Heart right ventricle (tissue), 16 donors: ENCODE measurements at regions not wholly inside any gene's neighbourhood (a gene's known extent, or its start where the extent isn't known, plus 50 kb on each side); places are given as distances from the start of the nearest gene placed in this dataset.

Experiments
- ATAC-seq, 8 donors: fragments of 200-7000 bp; cut with Tn5 transposase; one replicate each; pipeline ENCODE4 v1.9.1; 2020; ENCODE audit warnings: mild to moderate bottlenecking in 8 of 8, moderate library complexity in 8 of 8, moderate number of reproducible peaks in 1 of 8
- DNase-seq, 2 donors: peaks; one replicate each; pipeline ENCODE4 v3.0.0-alpha.2; 2020
- H3K27ac ChIP-seq, 10 donors: fragments of 200-600 bp; sonication (generic) in 2 of 10; one replicate each; pipeline versions ENCODE4 v1.5.0 to v1.8.0; 2020 to 2022; ENCODE audit warnings: mild to moderate bottlenecking in 3 of 10
- H3K27me3 ChIP-seq, 7 donors: fragments of 200-600 bp; one replicate each; pipeline ENCODE4 v1.8.0; 2021 to 2022; ENCODE audit warnings: mild to moderate bottlenecking in 2 of 7
- H3K36me3 ChIP-seq, 9 donors: fragments of 200-600 bp; sonication (generic) in 1 of 9; one replicate each; pipeline versions ENCODE4 v1.5.0 to v1.8.0; 2020 to 2022; ENCODE audit warnings: mild to moderate bottlenecking in 2 of 9
- H3K4me1 ChIP-seq, 9 donors: fragments of 200-600 bp; sonication (generic) in 1 of 9; one replicate each; pipeline versions ENCODE4 v1.5.0 to v1.8.0; 2020 to 2022; ENCODE audit warnings: mild to moderate bottlenecking in 4 of 9
- H3K4me3 ChIP-seq, 10 donors: fragments of 200-600 bp; sonication (generic) in 2 of 10; one replicate each; pipeline versions ENCODE4 v1.5.0 to v1.8.0; 2020 to 2022; ENCODE audit warnings: mild to moderate bottlenecking in 7 of 10, moderate library complexity in 2 of 10
- H3K9me3 ChIP-seq, 11 donors: fragments of 200-600 bp in 10 of 11; sonication (generic) in 2 of 11; one replicate each; pipeline versions ENCODE4 v1.5.0 to v1.8.0; 2013 to 2022; ENCODE audit warnings: mild to moderate bottlenecking in 2 of 11, control low read depth in 1 of 11, moderate library complexity in 1 of 11
- WGBS, 2 donors: extraction: QIAGEN DNeasy Blood & Tissue Kit; methylation state at CpG; one replicate each; pipeline ENCODE4 v1.1.7; 2013; ENCODE audit warnings: inconsistent platforms in 1 of 2; 5-methylcytosine and 5-hydroxymethylcytosine counted together
- intact Hi-C, 10 donors: fragments of 100-400 bp; cut with DNase I; formaldehyde crosslinking; loops; one replicate each; pipeline versions ENCODE4 v1.11.1 to v1.14.2; 2022
- TF ChIP-seq, protein P1 (sequence below), 9 donors: fragments of 200-600 bp; sonication (generic) in 2 of 9; IDR thresholded peaks; one replicate each; pipeline versions ENCODE4 v1.5.0 to v1.8.0; 2021 to 2022; ENCODE audit warnings: antibody characterized with exemption in 9 of 9, mild to moderate bottlenecking in 5 of 9, moderate library complexity in 1 of 9
- donor health status: Arrhythmogenic right ventricular cardiomyopathy.
- donor health status: ischemic (EF 13 %, LVEDD 7.1; RV severe dilation, severe dysfunction).
- donor health status: healthy with polysubstance abuse.
- donor health status: DM: no; HTN: yes; CAD: no.
- donor health status: DM: no; HTN: no; CAD: no.
- donor health status: ischemic (EF 25% LVEDD 6.9; RV normal size, moderate dysfunction).
- donor health status: ischemic (EF 25% LVEDD 5.7; RV mildly dilated, moderate dysfunction).
- donor health status: healthy.
- donor health status: DM: yes; HTN: yes; CAD: no.
- donor health status: Ischemic cardiomyopathy.
- donor health status: ischemic (EF 35%, LVEDD 5.7; RV mildly dilated, moderate dysfunction).
- donor health status: nonischemic (EF 11% LVEDD 7.7; RV severe dilation, severe dysfunction).
- donor health status: DM: yes; HTN: yes; CAD: no.
- donor health status: PGD.
- donor health status: ischemic (EF 29% LVEDD 5.4; RV normal size, mild dysfunction).
- donor health status: nonischemic (EF 23%, LVEDD 6.1; RV moderate dilation, normal function).

DNA sequence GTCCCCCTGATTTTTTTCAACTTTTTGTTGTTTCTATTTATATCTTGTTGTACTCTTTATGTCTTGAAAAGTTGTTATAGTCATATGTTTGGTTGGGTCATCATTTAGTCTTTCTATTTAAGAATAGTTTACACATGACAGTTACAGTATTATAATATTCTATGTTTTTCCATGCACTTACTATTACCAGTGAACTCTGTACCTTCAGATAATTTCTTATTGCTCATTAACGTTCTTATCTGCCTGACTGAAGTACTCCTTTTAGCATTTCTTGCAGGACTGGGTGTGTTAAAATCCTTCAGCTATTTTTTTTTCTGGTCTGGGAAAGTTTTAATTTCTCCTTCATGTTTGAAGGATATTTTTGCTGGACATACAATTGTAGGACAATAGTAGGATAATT, 157.7 kb upstream of the DIPK2B start:
- H3K27ac ChIP-seq: no peak overlapping the region
- peaks cover 0 to 16% (median 0%) of the 10 kb centered on the region in 11 donors for H3K9me3 ChIP-seq
- peaks cover 0 to 6% (median 0%) of the 10 kb centered on the region in 7 donors for H3K27me3 ChIP-seq
- ATAC-seq (no peak), DNase-seq (no peak)
- H3K4me1 ChIP-seq: no peaks in the 10 kb centered on the region
- H3K4me3 ChIP-seq: no peak overlapping the region
- H3K36me3 ChIP-seq: no peaks in the 10 kb centered on the region
- 5 to 32% methylated on average over 1 of the region's 1 CpG for WGBS, 2 donors
- intact Hi-C loops: no loop called here
- TF ChIP-seq, protein P1, sequence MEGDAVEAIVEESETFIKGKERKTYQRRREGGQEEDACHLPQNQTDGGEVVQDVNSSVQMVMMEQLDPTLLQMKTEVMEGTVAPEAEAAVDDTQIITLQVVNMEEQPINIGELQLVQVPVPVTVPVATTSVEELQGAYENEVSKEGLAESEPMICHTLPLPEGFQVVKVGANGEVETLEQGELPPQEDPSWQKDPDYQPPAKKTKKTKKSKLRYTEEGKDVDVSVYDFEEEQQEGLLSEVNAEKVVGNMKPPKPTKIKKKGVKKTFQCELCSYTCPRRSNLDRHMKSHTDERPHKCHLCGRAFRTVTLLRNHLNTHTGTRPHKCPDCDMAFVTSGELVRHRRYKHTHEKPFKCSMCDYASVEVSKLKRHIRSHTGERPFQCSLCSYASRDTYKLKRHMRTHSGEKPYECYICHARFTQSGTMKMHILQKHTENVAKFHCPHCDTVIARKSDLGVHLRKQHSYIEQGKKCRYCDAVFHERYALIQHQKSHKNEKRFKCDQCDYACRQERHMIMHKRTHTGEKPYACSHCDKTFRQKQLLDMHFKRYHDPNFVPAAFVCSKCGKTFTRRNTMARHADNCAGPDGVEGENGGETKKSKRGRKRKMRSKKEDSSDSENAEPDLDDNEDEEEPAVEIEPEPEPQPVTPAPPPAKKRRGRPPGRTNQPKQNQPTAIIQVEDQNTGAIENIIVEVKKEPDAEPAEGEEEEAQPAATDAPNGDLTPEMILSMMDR (IDR thresholded peaks at IDR 0.05): no peak

DNA sequence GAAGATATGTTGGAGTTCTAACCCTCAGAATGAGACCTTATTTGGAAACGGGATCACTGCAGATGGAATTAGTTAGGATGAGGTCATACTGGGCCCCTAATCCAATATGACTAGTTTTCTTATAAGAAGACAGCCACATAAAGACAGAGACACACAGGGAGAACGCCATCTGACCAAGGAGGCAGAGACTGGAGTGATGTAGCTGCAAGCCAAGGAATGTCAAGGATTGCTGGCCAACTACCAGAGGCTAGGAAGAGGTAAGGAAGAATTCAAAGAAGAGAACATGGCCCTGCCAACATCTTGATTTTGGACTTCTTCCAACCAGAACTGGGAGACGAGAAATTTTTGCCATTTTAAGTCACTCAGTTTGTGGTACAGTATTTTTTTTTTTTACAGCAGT, 152.8 kb upstream of the DIPK2B start:
- Histone ChIP-seq H3K36me3 (no peaks in the 10 kb centered on the region), H3K27me3 (peaks cover 0 to 8% (median 0%) of the 10 kb centered on the region in 7 donors), H3K27ac (no peak overlapping the region), H3K4me1 (no peaks in the 10 kb centered on the region), H3K4me3 (no peak overlapping the region), H3K9me3 (peaks cover 0 to 28% (median 0%) of the 10 kb centered on the region in 11 donors)
- intact Hi-C loops: no loop called here
- ATAC-seq (no peak), DNase-seq (no peak)
- TF ChIP-seq, protein P1 (IDR thresholded peaks at IDR 0.05): no peak
- WGBS, 2 donors: 72 to 82% methylated on average over 3 of the region's 3 CpGs

DNA sequence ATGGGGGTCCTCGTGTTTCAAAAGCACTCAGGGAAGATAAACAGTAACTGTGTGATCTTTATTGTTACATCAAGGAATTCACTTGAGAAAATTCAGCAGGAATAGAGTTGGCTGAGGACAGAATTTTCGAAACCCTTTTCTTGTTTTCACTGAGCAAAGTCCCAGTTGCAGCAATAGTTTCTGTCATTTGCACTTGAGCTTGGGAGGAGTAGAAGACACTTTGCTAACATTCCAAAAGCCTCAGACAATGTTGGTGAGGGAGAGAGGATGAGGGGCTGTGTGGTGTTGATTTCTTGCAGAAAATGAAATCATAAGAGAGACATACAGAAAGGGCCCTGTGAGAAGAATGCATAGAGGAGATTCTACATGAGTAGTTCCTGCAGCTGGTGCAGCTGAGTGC, 151.9 kb upstream of the DIPK2B start:
- DNase-seq (no peak), ATAC-seq (no peak)
- TF ChIP-seq, protein P1 (IDR thresholded peaks at IDR 0.05): no peak
- Histone ChIP-seq H3K36me3 (no peaks in the 10 kb centered on the region), H3K27me3 (peaks cover 0 to 8% (median 0%) of the 10 kb centered on the region in 7 donors), H3K27ac (no peak overlapping the region), H3K4me1 (no peaks in the 10 kb centered on the region), H3K4me3 (no peak overlapping the region), H3K9me3 (peaks cover 0 to 28% (median 0%) of the 10 kb centered on the region in 11 donors)
- WGBS, 2 donors: 61 to 65% methylated on average over 2 of the region's 2 CpGs
- intact Hi-C loops: no loop called here

DNA sequence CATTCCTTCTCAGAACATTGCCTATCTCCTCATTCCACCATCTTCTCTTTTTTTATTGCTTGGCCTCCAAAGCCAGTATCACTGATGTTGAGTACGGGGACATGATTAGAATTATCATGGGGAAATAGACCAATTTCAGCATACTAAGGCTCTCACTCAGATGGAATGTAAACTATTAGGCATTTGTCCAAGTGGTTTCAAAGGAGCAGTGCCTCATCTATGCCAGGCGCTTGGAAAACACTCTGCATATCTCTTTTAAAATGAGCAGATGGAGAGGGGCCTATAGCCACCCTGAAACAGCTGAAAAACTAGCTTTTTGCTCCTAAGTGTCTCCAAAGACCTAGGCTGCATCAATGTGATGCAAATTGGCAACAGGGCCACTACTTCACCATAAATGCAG, 150.8 kb upstream of the DIPK2B start:
- Histone ChIP-seq H3K36me3 (no peaks in the 10 kb centered on the region), H3K4me3 (no peak overlapping the region), H3K27me3 (peaks cover 0 to 8% (median 0%) of the 10 kb centered on the region in 7 donors), H3K4me1 (no peaks in the 10 kb centered on the region), H3K9me3 (peaks cover 0 to 20% (median 0%) of the 10 kb centered on the region in 11 donors), H3K27ac (no peak overlapping the region)
- TF ChIP-seq, protein P1 (IDR thresholded peaks at IDR 0.05): no peak
- DNase-seq: no peak
- intact Hi-C loops: no loop called here
- WGBS, 2 donors: 36 to 37% methylated on average over 2 of the region's 2 CpGs
- no peak for ATAC-seq
